GM20431 (cell line): ENCODE measurements at regions not wholly inside any gene's neighbourhood (a gene's known extent, or its start where the extent isn't known, plus 50 kb on each side); places are given as distances from the start of the nearest gene placed in this dataset.

Source experiments
- in situ Hi-C: fragments of 300-500 bp; cut with MseI, MboI; formaldehyde crosslinking; loops from one replicate; pipeline ENCODE4 v1.15.0; 2020; ENCODE audit warnings: low sequenced_read_pairs; ENCODE audit not compliant: unreplicated experiment

GRCh38 chr13:76719955-76720354 lies 166.2 kb downstream of the KCTD12 start:
- in situ Hi-C loops: no loop called here

- in situ Hi-C loops: no loop called here
Measured at GRCh38 chr13:76717092-76717491, 169.1 kb downstream of the KCTD12 start.

GRCh38 chr13:76715621-76716020 lies 170.6 kb downstream of the KCTD12 start:
- in situ Hi-C loops: no loop called here

- in situ Hi-C loops: no loop called here
Measured at GRCh38 chr13:76715075-76715474, 171.1 kb downstream of the KCTD12 start.

- in situ Hi-C loops: no loop called here
Measured at GRCh38 chr13:76713280-76713679, 172.9 kb downstream of the KCTD12 start.

GRCh38 chr13:76711550-76712182 lies 174.5 kb downstream of the KCTD12 start:
- in situ Hi-C loops: no loop called here

GRCh38 chr13:76709851-76710250 lies 176.4 kb downstream of the KCTD12 start:
- in situ Hi-C loops: no loop called here

- in situ Hi-C loops: no loop called here
Measured at GRCh38 chr13:76708138-76708688, 178.0 kb downstream of the KCTD12 start.

GRCh38 chr13:76707360-76707759 lies 178.8 kb downstream of the KCTD12 start:
- in situ Hi-C loops: no loop called here

GRCh38 chr13:76703621-76704288 lies 182.4 kb downstream of the KCTD12 start:
- in situ Hi-C loops: no loop called here

GRCh38 chr13:76703216-76703615 lies 183.0 kb downstream of the KCTD12 start:
- in situ Hi-C loops: no loop called here

- in situ Hi-C loops: no loop called here
Measured at GRCh38 chr13:76697288-76697687, 188.9 kb downstream of the KCTD12 start.

- in situ Hi-C loops: no loop called here
Measured at GRCh38 chr13:76696370-76696769, 189.8 kb downstream of the KCTD12 start.

- in situ Hi-C loops: no loop called here
Measured at GRCh38 chr13:76693086-76693485, 193.1 kb downstream of the KCTD12 start.

- in situ Hi-C loops: no loop called here
Measured at GRCh38 chr13:76692346-76692745, 193.9 kb downstream of the KCTD12 start.

- in situ Hi-C loops: no loop called here
Measured at GRCh38 chr13:76690611-76691010, 195.6 kb downstream of the KCTD12 start.

- in situ Hi-C loops: no loop called here
Measured at GRCh38 chr13:76687467-76687866, 198.7 kb downstream of the KCTD12 start.

- in situ Hi-C loops: no loop called here
Measured at GRCh38 chr13:76685938-76686337, 200.3 kb downstream of the KCTD12 start.

- in situ Hi-C loops: no loop called here
Measured at GRCh38 chr13:76684336-76684735, 201.9 kb downstream of the KCTD12 start.

- in situ Hi-C loops: no loop called here
Measured at GRCh38 chr13:76683854-76684253, 202.4 kb downstream of the KCTD12 start.

GRCh38 chr13:76683168-76683567 lies 203.0 kb downstream of the KCTD12 start:
- in situ Hi-C loops: no loop called here

GRCh38 chr13:76680112-76680511 lies 206.1 kb downstream of the KCTD12 start:
- in situ Hi-C loops: no loop called here
